Heart left ventricle (tissue), 16 donors: ENCODE measurements at regions not wholly inside any gene's neighbourhood (a gene's known extent, or its start where the extent isn't known, plus 50 kb on each side); places are given as distances from the start of the nearest gene placed in this dataset.
A peak's percentile ranks its signal among the peaks of the same experiment; 100 is the strongest.

ENCODE experiments used
- ATAC-seq, 4 donors: fragments of 200-7000 bp; cut with Tn5 transposase; one replicate each; pipeline ENCODE4 v1.9.1; 2020 to 2022; ENCODE audit warnings: moderate library complexity in 4 of 4, mild to moderate bottlenecking in 3 of 4, moderate number of reproducible peaks in 1 of 4
- DNase-seq, 5 donors: peaks; one replicate each; pipeline ENCODE4 v3.0.0-alpha.2; 2020
- H3K27ac ChIP-seq, 12 donors: fragments of 200-600 bp; sonication (generic) in 4 of 12; one replicate each; pipeline versions ENCODE4 v1.5.0 to v1.8.0; 2016 to 2022; ENCODE audit warnings: mild to moderate bottlenecking in 2 of 12
- H3K27me3 ChIP-seq, 9 donors: fragments of 200-600 bp; sonication (generic) in 2 of 9; one replicate each; pipeline versions ENCODE4 v1.5.1 to v1.8.0; 2016 to 2022; ENCODE audit warnings: mild to moderate bottlenecking in 3 of 9
- H3K36me3 ChIP-seq, 9 donors: fragments of 200-600 bp; sonication (generic) in 2 of 9; one replicate each; pipeline versions ENCODE4 v1.5.0 to v1.8.0; 2018 to 2022; ENCODE audit warnings: mild to moderate bottlenecking in 2 of 9
- H3K4me1 ChIP-seq, 12 donors: fragments of 200-600 bp; sonication (generic) in 4 of 12; one replicate each; pipeline versions ENCODE4 v1.5.0 to v1.8.0; 2016 to 2022; ENCODE audit warnings: mild to moderate bottlenecking in 3 of 12
- H3K4me3 ChIP-seq, 12 donors: fragments of 200-600 bp; sonication (generic) in 4 of 12; one replicate each; pipeline versions ENCODE4 v1.5.0 to v1.8.0; 2017 to 2022; ENCODE audit warnings: mild to moderate bottlenecking in 9 of 12, moderate library complexity in 4 of 12
- H3K9me3 ChIP-seq, 12 donors: fragments of 200-600 bp; sonication (generic) in 4 of 12; one replicate each; pipeline versions ENCODE4 v1.5.0 to v1.8.0; 2016 to 2022; ENCODE audit warnings: mild to moderate bottlenecking in 1 of 12
- CTCF ChIP-seq, 12 donors: fragments of 200-600 bp; sonication (generic) in 4 of 12; IDR thresholded peaks; one replicate each; pipeline versions ENCODE4 v1.5.0 to v1.8.0; 2018 to 2022; ENCODE audit warnings: antibody characterized with exemption in 12 of 12, mild to moderate bottlenecking in 5 of 12
- POLR2A ChIP-seq, 2 donors: fragments of 450-650 bp; IDR thresholded peaks; one replicate each; pipeline ENCODE4 v1.6.1; 2017; ENCODE audit warnings: antibody characterized with exemption in 2 of 2, mild to moderate bottlenecking in 2 of 2, moderate library complexity in 2 of 2
- WGBS, 4 donors: extraction: QIAGEN DNeasy Blood & Tissue Kit in 2 of 4; methylation state at CpG; one replicate each; pipeline versions ENCODE4 v1.1.5 to v1.1.7; 2013 to 2018; 5-methylcytosine and 5-hydroxymethylcytosine counted together
- intact Hi-C, 10 donors: fragments of 100-400 bp; cut with DNase I; formaldehyde crosslinking; loops; one replicate each; pipeline versions ENCODE4 v1.11.1 to v1.14.2; 2022
- donor health status: ischemic (EF 13 %, LVEDD 7.1; RV severe dilation, severe dysfunction).
- donor health status: healthy with polysubstance abuse.
- donor health status: DM: no; HTN: yes; CAD: no.
- donor health status: DM: no; HTN: no; CAD: no.
- donor health status: ischemic (EF 25% LVEDD 6.9; RV normal size, moderate dysfunction).
- donor health status: ischemic (EF 25% LVEDD 5.7; RV mildly dilated, moderate dysfunction).
- donor health status: healthy.
- donor health status: DM: yes; HTN: yes; CAD: no.
- donor health status: ischemic (EF 35%, LVEDD 5.7; RV mildly dilated, moderate dysfunction).
- donor health status: nonischemic (EF 11% LVEDD 7.7; RV severe dilation, severe dysfunction).
- donor health status: DM: yes; HTN: yes; CAD: no.
- donor health status: PGD.
- donor health status: ischemic (EF 29% LVEDD 5.4; RV normal size, mild dysfunction).
- donor health status: nonischemic (EF 23%, LVEDD 6.1; RV moderate dilation, normal function).

DNA sequence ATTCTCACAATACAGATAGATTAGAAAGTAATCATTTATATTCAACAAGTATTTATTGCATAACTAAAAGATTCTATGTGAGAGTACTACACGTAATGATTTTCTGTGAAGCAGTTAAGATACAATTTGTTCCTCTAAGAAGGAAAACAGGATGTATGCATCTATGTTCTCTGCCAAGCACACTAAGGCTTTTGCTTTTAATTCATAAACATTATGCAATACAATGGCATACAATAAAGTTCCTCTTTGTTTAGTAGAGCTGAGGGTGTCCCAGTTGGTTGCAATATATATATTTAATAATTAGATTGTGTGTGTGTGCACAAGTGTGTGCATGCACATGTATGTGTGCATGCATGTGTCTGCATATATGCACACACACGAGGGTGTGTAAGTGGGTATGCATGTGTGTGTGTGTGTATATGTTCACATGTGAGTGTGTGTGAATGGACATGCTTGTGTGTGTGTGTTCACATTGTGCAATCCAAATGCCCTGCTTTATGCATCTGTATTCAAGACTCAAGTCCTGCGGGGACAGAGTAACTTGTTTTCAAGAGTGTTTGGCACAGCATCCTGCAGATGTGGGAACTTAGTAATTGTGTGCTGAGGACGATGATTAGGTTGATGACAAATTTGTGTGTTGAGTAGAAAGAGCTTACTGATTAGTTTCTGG is 481.5 kb upstream of the KLF6 start:
- TF ChIP-seq CTCF (IDR thresholded peaks at IDR 0.05): no peak
- no peak for TF ChIP-seq POLR2A (IDR thresholded peaks at IDR 0.05)

DNA sequence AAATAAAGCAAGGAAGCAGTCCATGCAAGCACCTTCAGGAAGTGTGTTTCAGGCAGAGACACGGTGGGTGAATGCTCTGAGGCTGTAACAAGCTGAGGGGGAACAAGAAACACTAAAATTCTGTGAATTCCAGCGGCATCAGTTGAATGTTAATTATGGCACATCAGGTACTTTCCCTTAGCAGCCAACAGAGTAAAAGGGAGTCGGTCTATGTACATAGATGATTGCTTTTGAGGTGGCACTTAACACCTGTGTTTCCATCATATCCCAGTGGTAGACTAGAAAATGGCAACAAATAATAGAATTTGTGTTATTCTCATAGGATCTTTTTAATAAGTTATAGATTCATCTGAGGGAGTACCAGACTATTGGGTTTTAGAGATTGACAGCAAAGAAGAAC is 481.0 kb upstream of the KLF6 start:
- H3K27me3 ChIP-seq: no peaks in the 10 kb centered on the region
- TF ChIP-seq POLR2A (IDR thresholded peaks at IDR 0.05) (no peak), CTCF (IDR thresholded peaks at IDR 0.05) (no peak)
- no peaks in the 10 kb centered on the region for H3K36me3 ChIP-seq
- peaks cover 4 to 32% (median 20%) of the 10 kb centered on the region in 12 donors for H3K4me1 ChIP-seq
- H3K9me3 ChIP-seq: no peaks in the 10 kb centered on the region
- WGBS, 4 donors: 78 to 86% (median 83%) methylated on average over 3 of the region's 3 CpGs
- DNase-seq (no peak), ATAC-seq (no peak)
- intact Hi-C loops: no loop called here
- H3K4me3 ChIP-seq: no peak overlapping the region
- peak overlapping the region in 1 of 12 donors; percentile 34 for H3K27ac ChIP-seq

More for the DNA sequence above, 481.5 kb upstream of the KLF6 start:
- no peak for DNase-seq
- peak overlapping the region in 1 of 12 donors; percentile 34 for H3K27ac ChIP-seq
- intact Hi-C loops: no loop called here
- H3K36me3 ChIP-seq: no peaks in the 10 kb centered on the region
- H3K27me3 ChIP-seq: no peaks in the 10 kb centered on the region
- H3K4me3 ChIP-seq: no peak overlapping the region
- no peaks in the 10 kb centered on the region for H3K9me3 ChIP-seq
- H3K4me1 ChIP-seq: peaks cover 4 to 31% (median 18%) of the 10 kb centered on the region in 12 donors
- WGBS, 4 donors: 35 to 50% (median 42%) methylated on average over 4 of the region's 4 CpGs
- ATAC-seq: peak; percentile 40 to 54 (median 52)

DNA sequence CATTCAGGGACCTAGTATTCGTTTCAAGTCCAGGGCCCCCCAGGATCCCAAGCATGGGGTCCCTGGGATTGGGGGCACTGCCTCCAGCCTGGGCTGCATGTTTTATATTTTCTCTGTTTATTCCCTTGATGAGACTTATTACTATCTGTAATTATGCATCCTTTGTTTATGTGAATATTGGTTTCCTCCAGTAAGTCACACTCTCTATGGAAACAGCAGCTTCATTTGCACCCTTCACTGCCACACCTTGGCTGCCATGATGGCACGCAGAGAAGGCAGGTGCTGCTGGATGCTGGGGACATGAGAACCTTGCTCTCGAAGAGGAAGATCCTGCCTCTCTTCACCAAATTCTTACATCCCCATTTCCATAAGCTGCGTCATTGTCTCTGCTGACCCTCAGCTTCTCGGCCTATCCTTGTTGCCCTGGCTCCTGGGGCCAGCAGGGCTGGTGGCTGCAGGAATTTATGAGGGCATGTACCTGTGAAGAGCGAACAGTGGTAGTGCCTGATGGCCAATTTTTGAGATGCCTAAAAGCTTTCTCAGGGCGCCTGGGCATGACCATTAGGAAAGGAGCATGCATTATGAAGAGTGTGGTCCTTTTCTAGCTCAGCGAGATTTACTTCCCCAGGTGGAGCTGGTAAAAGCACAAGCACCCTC is 479.3 kb upstream of the KLF6 start:
- ATAC-seq: no peak
- intact Hi-C loops: no loop called here
- H3K4me1 ChIP-seq: peaks cover 4 to 39% (median 24%) of the 10 kb centered on the region in 12 donors
- H3K36me3 ChIP-seq: no peaks in the 10 kb centered on the region
- TF ChIP-seq CTCF (IDR thresholded peaks at IDR 0.05) (no peak), POLR2A (IDR thresholded peaks at IDR 0.05) (no peak)
- no peaks in the 10 kb centered on the region for H3K9me3 ChIP-seq
- no peaks in the 10 kb centered on the region for H3K27me3 ChIP-seq
- no peak overlapping the region for H3K27ac ChIP-seq
- H3K4me3 ChIP-seq: no peak overlapping the region
- DNase-seq: no peak
- WGBS, 4 donors: 75 to 98% (median 88%) methylated on average over 8 of the region's 8 CpGs

GRCh38 chr10:4263601-4263921 is 478.6 kb upstream of the KLF6 start:
- H3K27me3 ChIP-seq: no peaks in the 10 kb centered on the region
- no peaks in the 10 kb centered on the region for H3K9me3 ChIP-seq
- ATAC-seq (peak in 3 of 4 donors; percentile 25 to 44 (median 41)), DNase-seq (peak in 2 of 5 donors; percentile 43 to 49)
- intact Hi-C loops: no loop called here
- TF ChIP-seq POLR2A (IDR thresholded peaks at IDR 0.05): no peak
- TF ChIP-seq CTCF (IDR thresholded peaks at IDR 0.05): no peak
- no peaks in the 10 kb centered on the region for H3K36me3 ChIP-seq
- 33 to 58% (median 48%) methylated on average over 3 of the region's 3 CpGs for WGBS, 4 donors
- H3K4me1 ChIP-seq: peaks cover 4 to 39% (median 24%) of the 10 kb centered on the region in 12 donors
- no peak overlapping the region for H3K4me3 ChIP-seq
- H3K27ac ChIP-seq: peak overlapping the region in 3 of 12 donors; percentile 26 to 56 (median 33)
